Stimulated activated CD8-positive, alpha-beta memory T cell treated with anti-CD3 and anti-CD28 coated beads, Interleukin-7, amount 100 ng/mL, for 4 hours (primary cell): ENCODE measurements at regions not wholly inside any gene's neighbourhood (a gene's known extent, or its start where the extent isn't known, plus 50 kb on each side); places are given as distances from the start of the nearest gene placed in this dataset.
"Not testable (repeated sequence)": the region's sequence is repeated elsewhere in the genome, so short reads cannot be mapped to it uniquely, and the experiment has no call there.

Source experiments
- DNase-seq, 2 donors: peaks; one replicate each; pipeline ENCODE4 v3.0.0-alpha.2; 2020; ENCODE audit warnings: low read depth in 2 of 2

- no peak for DNase-seq
Measured at GRCh38 chr4:138400066-138400465, 157.9 kb upstream of the SLC7A11 start.

DNA sequence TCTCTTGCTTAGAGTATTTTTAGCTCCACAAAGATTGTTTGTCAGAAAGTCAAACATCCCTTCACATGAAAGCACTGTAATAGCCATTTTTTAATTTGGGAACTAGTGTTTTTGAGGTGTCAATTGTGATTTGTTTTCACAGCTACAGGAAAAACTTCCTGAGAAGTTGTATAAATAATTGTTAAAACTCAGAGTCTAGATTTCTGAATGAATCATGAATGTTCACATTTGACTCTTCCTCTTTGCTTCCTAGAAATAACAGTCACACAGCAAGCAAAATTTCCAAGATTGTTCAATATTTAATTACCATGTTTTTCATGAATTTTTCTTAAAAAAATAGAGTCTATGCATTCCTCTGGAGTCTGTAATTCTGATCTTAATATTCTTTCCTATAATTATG lies 156.9 kb upstream of the SLC7A11 start:
- DNase-seq, result no peak

DNA sequence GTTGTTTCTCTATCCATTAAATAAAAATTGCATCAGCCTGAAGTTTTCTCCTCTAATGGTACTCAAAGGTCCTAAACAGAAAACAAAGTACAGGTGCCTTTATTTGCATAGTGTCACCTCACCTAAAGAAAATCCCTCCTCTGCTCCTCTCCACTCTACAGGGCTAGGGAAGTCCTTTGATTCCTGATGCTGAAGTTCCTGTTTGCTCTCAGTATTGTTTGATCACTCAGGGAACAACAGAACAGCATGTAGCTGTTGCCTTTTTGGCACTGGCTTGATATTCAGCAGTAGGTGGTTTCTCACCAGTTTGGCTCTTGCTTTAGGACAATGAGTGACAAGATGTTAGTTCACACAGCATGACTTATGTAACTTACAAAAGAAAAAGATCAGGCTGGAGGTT lies 156.2 kb upstream of the SLC7A11 start:
- no peak for DNase-seq

DNA sequence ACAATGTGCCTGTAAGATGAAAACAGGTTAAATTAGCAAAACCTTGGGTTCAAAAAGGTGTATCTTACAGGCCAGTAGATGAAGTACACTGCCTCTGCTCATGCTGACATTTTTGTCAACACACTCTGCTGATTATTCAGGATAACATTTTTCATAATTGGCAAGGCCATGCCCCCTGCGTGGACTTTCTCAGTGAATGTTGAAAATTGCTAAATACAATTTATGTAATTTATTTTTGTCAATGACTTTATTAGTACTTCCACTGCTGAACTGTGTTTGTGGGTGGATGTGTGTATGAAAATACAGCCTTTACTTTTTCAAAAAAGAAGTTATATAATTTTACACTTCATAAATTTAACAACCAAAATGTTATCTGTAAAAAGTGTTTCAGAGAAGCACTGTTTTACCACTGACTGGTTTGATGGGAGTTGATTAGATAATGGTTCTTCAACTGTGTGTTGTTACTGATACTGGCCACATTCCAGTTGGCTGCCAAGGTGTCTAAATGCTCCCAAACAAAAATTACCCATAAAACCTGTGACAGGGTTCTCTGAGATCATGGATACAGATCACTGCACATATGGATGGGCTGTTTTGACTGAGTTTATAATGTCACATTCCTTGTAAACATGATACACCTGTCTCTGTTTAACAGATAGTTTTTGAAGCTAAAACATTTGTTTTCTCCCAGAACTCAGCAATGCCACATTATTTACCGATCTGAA lies 151.9 kb upstream of the SLC7A11 start:
- DNase-seq, result no peak

DNA sequence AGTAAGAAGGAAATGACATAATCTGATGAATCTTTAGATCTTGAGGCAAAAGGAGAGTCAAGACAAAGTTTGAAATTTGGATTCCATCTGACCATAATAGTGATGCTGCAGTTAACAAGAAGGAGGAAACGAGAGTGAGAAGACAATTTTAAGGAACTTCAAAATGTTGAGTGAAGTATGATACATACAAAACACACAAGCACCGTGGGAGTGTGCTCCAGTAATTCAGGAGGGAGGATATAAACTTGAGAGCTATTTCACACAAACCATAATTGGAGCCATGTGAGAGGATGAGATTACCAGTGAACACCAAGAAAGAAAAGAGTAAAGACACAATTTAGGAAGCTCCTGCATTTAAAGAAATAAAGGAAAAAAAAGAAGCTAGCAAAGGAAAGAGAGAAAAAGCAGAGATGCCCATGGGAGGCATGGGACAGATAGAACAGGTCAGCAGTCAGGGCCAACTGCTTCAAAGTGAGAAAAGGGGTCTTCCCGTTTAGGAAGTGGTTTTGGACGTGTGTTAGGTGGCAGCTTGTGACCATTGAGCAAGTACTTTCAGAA lies 150.7 kb upstream of the SLC7A11 start:
- no peak for DNase-seq

DNA sequence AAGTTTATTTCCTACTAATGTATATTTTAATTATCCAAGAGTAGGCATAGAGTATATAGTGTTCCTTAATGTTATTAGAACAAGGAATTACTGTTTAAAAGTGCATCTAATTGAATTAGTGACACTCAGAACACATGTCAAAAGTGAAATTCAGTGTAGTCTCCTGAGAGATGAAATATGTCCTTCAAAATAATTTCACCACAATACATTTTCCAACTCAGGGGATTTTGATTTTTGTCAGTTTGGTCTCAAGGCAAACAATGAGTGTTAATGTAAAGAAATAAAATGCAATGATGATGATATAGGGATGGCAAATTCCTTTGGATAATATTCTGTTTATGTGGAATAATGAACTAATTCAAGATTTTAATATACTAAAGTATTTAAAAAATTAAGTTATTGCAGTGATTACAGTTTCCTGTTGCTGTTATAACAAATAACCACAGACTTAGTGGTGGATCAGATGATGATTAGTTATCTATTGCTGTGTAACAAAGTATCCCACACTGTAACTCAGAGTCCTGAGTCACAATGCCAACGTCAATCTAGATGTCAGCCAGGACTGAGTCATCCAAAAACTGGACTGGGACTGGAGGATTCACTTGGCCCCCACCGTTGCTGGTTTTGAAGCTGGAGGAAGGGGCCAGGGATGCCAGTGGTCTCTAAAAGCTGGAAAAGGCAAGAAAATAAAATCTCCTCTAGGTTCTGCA lies 148.0 kb upstream of the SLC7A11 start:
- DNase-seq, result no peak

- no peak for DNase-seq
Measured at GRCh38 chr4:138374947-138375346, 132.8 kb upstream of the SLC7A11 start.

DNA sequence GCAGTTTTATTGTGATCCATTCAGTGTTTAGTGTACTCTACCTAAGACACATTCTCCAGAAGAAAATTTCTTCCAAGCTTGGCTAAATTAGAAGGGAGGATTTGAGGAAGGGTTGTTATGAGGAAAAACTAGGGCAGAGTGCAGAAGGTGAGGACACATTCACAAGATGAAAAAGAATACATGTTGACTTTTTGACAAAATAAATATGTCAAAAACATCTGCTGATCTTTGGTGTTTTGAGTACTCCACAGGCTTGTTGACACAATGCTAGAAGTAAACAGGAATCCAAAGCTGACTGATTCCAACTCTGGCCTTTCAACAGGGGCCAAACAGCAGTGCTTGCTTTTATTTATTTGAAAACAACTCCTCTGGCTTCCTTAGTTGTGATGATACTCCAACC lies 125.8 kb upstream of the SLC7A11 start:
- DNase-seq, result no peak

- DNase-seq, result not testable (repeated sequence)
Measured at GRCh38 chr4:138352446-138352845, 110.3 kb upstream of the SLC7A11 start.

DNA sequence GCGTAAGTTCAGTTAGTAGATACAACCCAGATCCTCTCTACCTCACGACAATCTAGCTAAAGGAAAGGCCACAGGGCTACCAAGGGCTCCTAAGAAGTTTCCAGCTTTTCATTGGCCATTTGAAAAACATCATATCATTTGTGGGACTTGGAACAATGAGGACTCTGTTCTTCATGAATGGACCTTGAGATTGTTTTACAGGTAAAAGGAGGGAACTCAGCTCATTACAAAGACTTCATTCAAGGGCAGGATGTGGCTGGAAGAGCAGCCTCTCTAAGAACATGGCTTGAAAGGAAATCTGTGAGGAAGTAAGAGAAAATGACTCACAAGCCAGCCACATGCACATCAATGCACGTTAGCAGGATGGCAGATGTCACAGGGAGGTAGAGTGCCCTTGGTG lies 105.9 kb upstream of the SLC7A11 start:
- DNase-seq, result no peak

DNA sequence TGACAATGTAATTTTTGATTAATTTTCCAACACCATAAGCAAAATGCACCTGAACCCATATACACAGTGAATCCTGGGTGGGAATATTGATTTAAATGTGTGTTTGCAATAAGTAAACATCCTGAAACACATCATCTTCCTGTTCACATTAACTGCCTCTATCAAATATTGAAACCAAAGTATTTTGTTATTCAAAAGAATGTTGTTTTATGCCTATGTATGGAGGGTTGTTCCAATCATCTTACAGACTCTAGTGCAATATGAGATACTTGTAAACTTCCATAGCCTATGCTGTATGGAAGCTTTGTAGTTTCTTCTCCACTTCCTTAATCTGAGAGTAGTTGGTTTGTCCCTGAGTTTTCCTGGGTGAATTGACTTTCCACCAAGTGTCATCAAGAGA lies 105.4 kb upstream of the SLC7A11 start:
- no peak for DNase-seq

- DNase-seq, result no peak
Measured at GRCh38 chr4:138344851-138345250, 102.7 kb upstream of the SLC7A11 start.

GRCh38 chr4:138344054-138344453 lies 101.9 kb upstream of the SLC7A11 start:
- DNase-seq, result no peak

DNA sequence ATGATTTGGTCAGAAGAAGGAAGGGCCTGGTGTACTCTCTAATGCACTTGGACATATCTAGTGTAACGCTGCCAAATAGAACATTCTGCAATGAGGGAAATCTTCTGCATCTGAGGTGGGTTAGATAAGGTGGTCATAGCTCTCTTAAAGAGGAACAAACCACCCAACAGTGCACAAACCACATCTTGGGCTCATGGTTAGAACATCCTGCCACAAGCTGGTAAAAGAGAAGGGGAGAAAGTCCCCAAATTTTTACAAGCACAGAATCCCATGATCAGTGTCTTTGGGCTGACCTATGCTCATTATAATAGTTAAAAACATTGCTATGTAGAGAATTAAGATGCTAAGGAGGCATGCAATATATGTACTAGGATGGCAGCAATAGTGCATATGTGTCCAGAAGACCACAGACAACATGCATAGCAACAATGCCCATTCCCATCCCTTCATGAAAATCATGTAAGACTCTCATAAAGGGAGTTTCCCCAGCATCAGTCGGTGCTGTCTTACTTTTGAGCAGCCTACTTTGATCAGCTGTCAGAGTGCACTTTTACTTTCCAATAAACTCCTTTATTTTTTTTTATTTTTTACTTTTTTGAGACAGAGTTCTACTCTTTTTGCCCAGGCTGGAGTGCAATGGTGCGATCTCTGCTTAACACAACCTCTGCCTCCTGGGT lies 99.7 kb upstream of the SLC7A11 start:
- DNase-seq, result no peak

DNA sequence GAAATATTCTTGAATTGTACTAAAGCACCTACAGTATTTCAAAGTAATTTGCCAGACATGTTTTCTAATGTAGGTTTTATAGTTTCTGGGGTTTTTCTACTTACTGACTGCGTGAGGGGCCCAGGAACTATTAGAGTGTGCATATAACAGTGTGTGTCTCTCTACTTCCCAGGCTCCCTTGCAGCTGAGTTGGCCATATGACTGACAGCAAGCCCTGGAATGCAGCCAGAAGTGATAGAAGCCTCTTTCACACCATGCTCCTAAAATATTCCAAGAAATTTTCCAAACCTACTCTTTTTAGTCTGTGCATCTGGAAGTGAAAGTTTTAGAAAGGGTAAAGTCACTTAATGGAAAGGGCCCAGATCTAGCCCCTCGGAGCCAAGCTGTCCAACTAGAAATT lies 96.7 kb upstream of the SLC7A11 start:
- DNase-seq, result no peak

DNA sequence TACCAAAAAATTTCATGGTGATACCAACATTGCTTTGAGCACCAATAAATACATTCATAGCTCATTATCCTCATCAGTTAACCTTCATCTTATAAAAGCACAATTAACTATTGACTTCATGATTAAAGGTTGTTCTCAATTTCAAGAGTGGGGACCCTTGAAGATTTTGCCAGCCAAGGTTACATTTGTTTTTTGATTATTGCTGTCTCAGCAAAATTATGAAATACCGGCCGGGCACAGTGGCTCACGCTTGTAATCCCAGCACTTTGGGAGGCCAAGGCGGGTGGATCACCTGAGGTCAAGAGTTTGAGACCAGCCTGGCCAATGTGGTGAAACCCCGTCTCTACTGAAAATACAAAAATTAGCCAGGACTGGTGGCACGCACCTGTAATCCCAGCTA lies 96.1 kb upstream of the SLC7A11 start:
- DNase-seq, result not testable (repeated sequence)

DNA sequence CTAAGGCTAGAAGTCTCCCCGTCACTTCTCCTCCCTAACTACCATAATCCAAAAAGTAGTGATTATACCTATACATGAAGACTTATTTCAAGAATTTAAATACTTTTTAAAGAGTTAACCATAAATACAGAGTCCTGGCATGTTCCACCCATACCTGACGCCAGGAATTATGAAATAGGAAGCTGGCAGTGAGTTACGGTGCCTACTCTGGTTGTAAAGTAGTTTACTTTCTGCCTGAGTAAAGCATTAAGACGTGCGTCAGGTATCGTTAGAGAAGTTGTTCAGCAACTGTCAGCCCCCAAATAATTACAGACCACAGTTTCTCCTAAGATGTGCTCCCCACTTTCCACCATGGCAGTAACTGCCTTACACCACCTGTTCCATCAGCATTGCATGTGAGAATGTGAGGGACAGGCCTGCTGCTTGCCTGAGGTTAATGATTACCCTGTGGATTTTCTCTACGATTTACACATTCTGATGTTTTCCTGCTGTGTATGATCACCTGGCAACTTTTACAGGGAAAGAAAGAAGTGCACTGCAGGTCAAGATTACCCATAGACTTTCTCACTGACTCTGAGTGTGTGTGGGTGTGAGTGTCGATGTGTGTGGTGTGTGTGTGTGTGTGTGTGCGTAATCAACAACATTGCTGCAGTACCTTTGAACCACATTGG lies 92.3 kb upstream of the SLC7A11 start:
- DNase-seq, result no peak

- DNase-seq, result not testable (repeated sequence)
Measured at GRCh38 chr4:138332415-138332814, 90.3 kb upstream of the SLC7A11 start.

DNA sequence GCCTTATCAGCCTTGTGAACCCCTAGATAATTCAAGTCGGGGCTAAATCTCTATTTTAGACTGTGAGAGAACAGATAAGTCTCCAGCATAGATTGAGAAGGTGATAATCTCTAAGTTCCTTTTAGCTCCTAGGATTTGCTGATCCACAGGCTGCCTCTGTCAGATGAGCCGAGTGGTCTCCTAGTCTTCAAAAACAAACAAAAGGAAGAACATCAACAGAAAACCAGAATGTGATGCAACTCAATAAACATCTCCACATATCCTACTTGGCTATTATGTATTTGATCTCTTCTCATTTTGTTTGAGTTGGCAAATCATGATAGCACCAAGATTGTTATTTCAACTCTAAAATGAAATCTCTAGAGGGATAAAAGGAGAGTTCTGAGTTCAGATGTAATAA lies 88.4 kb upstream of the SLC7A11 start:
- no peak for DNase-seq

- DNase-seq, result no peak
Measured at GRCh38 chr4:138329506-138330070, 87.4 kb upstream of the SLC7A11 start.

DNA sequence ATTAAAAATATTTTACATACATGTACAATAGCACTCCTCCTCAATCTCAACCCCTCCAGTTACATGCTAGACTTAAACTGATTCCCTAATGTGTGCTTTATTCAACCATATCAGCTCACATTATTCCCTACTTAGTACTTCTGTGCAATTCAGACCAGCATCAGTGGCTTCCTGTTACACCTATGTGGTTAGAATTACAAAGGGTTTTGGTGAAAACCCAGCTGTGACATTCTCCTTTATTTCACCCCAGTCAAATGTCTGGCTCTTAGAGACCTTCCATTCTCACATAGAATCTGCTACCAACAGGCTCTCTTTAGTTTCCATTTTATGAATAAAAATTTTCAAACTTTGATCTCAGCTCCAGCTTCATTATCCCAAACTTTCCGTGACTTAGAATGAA lies 85.2 kb upstream of the SLC7A11 start:
- no peak for DNase-seq

GRCh38 chr4:138320831-138321230 lies 78.7 kb upstream of the SLC7A11 start:
- DNase-seq, result no peak
